SK-N-SH (cell line): ENCODE measurements at regions not wholly inside any gene's neighbourhood (a gene's known extent, or its start where the extent isn't known, plus 50 kb on each side); places are given as distances from the start of the nearest gene placed in this dataset.

Source experiments
- CTCF ChIA-PET: fragments of 300-600, 350-600 bp; formaldehyde crosslinking; extraction: SDS; loops from one replicate; lab custom pipeline; 2021; lab: Yijun Ruan, JAX
- POLR2A ChIA-PET: fragments of 350-600 bp; sonication (Branson Sonifier 250); formaldehyde crosslinking; extraction: SDS; loops from one replicate; lab custom pipeline; 2020; ENCODE audit warnings: antibody characterized with exemption, inconsistent platforms; lab: Yijun Ruan, JAX
- DNase-seq: peaks from one replicate; pipeline ENCODE4 v3.0.0; 2012
- H2AFZ ChIP-seq: fragments of 200-600 bp; sonication (generic); 2 replicates; pipeline ENCODE4 v1.8.1; 2016; ENCODE audit warnings: antibody characterized with exemption, mild to moderate bottlenecking, low read depth
- H3F3A ChIP-seq: fragments of 200-600 bp; sonication (generic); replicated peaks from 2 replicates; pipeline ENCODE3; 2016; ENCODE audit warnings: antibody characterized with exemption, mild to moderate bottlenecking; ENCODE audit not compliant: insufficient read depth
- H3K27ac ChIP-seq, 2 experiments: fragments of 200-500 bp in 1 of 2; fragments of 200-600 bp in 1 of 2; sonication (Bioruptor generic) in 1 of 2; sonication (generic), shearing (Covaris generic) in 1 of 2; 2 replicates each; pipeline versions ENCODE4 v1.5.1 to v1.6.1; 2014 to 2016; ENCODE audit warnings: low read depth in 2 of 2, inconsistent platforms in 1 of 2, low read length in 1 of 2, mild to moderate bottlenecking in 1 of 2, mixed read lengths in 1 of 2
- H3K27me3 ChIP-seq: fragments of 200-600 bp; sonication (generic), shearing (Covaris generic); 2 replicates; pipeline ENCODE4 v1.6.1; 2016; ENCODE audit warnings: mixed run types; ENCODE audit not compliant: insufficient read depth
- H3K36me3 ChIP-seq, 2 experiments: fragments of 200-500 bp in 1 of 2; fragments of 200-600 bp in 1 of 2; sonication (Bioruptor generic) in 1 of 2; sonication (generic) in 1 of 2; replicated peaks in 1 of 2; 2 replicates each; pipeline versions ENCODE3 to v1.5.1; 2014 to 2016; ENCODE audit warnings: low read length in 1 of 2, mild to moderate bottlenecking in 1 of 2; ENCODE audit not compliant: insufficient read depth in 2 of 2, control insufficient read depth in 1 of 2
- H3K4me1 ChIP-seq, 2 experiments: fragments of 200-500 bp in 1 of 2; fragments of 200-600 bp in 1 of 2; sonication (Bioruptor generic) in 1 of 2; sonication (generic), shearing (Covaris generic) in 1 of 2; 2 replicates each; pipeline versions ENCODE4 v1.5.1 to v1.6.1; 2014 to 2016; ENCODE audit warnings: low read depth in 1 of 2, low read length in 1 of 2, mixed run types in 1 of 2; ENCODE audit not compliant: insufficient read depth in 2 of 2, control insufficient read depth in 1 of 2
- H3K4me2 ChIP-seq: fragments of 200-600 bp; sonication (generic), shearing (Covaris generic); 2 replicates; pipeline ENCODE4 v1.6.1; 2017; ENCODE audit warnings: mixed run types
- H3K4me3 ChIP-seq, 2 experiments: fragments of 200-500 bp in 1 of 2; fragments of 200-600 bp in 1 of 2; sonication (Bioruptor generic) in 1 of 2; sonication (generic), shearing (Covaris generic) in 1 of 2; 2 replicates each; pipeline versions ENCODE4 v1.5.1 to v1.8.1; 2014 to 2016; ENCODE audit warnings: low read depth in 2 of 2, inconsistent platforms in 1 of 2, low read length in 1 of 2, mild to moderate bottlenecking in 1 of 2, mixed read lengths in 1 of 2, moderate library complexity in 1 of 2
- H3K79me2 ChIP-seq: fragments of 200-600 bp; sonication (generic); 2 replicates; pipeline ENCODE4 v1.8.1; 2017; ENCODE audit warnings: mild to moderate bottlenecking; ENCODE audit not compliant: insufficient read depth
- H3K9ac ChIP-seq: fragments of 200-600 bp; sonication (generic); 2 replicates; pipeline ENCODE4 v1.6.1; 2017; ENCODE audit warnings: mixed run types
- H3K9me2 ChIP-seq: fragments of 200-600 bp; sonication (generic); 2 replicates; pipeline ENCODE4 v1.6.1; 2017; ENCODE audit warnings: mixed run types
- H3K9me3 ChIP-seq: fragments of 200-600 bp; sonication (generic); 2 replicates; pipeline ENCODE4 v1.6.1; 2017; ENCODE audit warnings: mixed run types, mild to moderate bottlenecking, moderate library complexity
- H4K20me1 ChIP-seq: fragments of 200-600 bp; sonication (generic); 2 replicates; pipeline ENCODE4 v1.6.1; 2017; ENCODE audit warnings: mild to moderate bottlenecking, mixed run types; ENCODE audit not compliant: insufficient read depth
- ELF1 ChIP-seq: IDR thresholded peaks from 2 replicates; pipeline ENCODE4 v1.4.0; 2012
- EP300 ChIP-seq, 2 experiments: IDR thresholded peaks; 2 replicates each; pipeline versions ENCODE4 v1.4.0 to v1.6.1; 2012; ENCODE audit warnings: borderline replicate concordance in 1 of 2, low read depth in 1 of 2, low read length in 1 of 2
- FOSL2 ChIP-seq: IDR thresholded peaks from 2 replicates; pipeline ENCODE4 v1.4.0; 2012; ENCODE audit warnings: low read depth, mild to moderate bottlenecking, moderate library complexity, borderline replicate concordance
- FOXJ3 ChIP-seq: sonication (generic); formaldehyde crosslinking; IDR thresholded peaks from 2 replicates; pipeline ENCODE4 v1.5.1; 2020; ENCODE audit warnings: mild to moderate bottlenecking, missing genetic modification reagents
- FOXM1 ChIP-seq: IDR thresholded peaks from 2 replicates; pipeline ENCODE4 v1.4.0; 2012; ENCODE audit warnings: low read depth, mild to moderate bottlenecking
- GABPA ChIP-seq: IDR thresholded peaks from 2 replicates; pipeline ENCODE4 v1.4.0; 2012; ENCODE audit warnings: low read depth, mild to moderate bottlenecking
- GATA2 ChIP-seq: sonication (generic); formaldehyde crosslinking; IDR thresholded peaks from 2 replicates; pipeline ENCODE4 v1.5.0; 2020; ENCODE audit warnings: mild to moderate bottlenecking, missing genetic modification reagents
- MEF2A ChIP-seq: IDR thresholded peaks from 2 replicates; pipeline ENCODE4 v1.4.0; 2012; ENCODE audit warnings: low read depth, borderline replicate concordance
- MXI1 ChIP-seq: IDR thresholded peaks from 2 replicates; pipeline ENCODE4 v1.6.1; 2012; ENCODE audit warnings: mild to moderate bottlenecking, low read depth, low read length, improper control_type of control experiment
- PBX3 ChIP-seq: IDR thresholded peaks from 2 replicates; pipeline ENCODE4; 2012
- RFX5 ChIP-seq: IDR thresholded peaks from 2 replicates; pipeline ENCODE4 v1.6.1; 2012; ENCODE audit warnings: mild to moderate bottlenecking, improper control_type of control experiment, low read length
- RXRA ChIP-seq: IDR thresholded peaks from 2 replicates; pipeline ENCODE4 v1.4.0; 2012; ENCODE audit warnings: low read depth, mild to moderate bottlenecking, borderline replicate concordance
- TCF12 ChIP-seq: IDR thresholded peaks from 2 replicates; pipeline ENCODE4 v1.4.0; 2012
- TEAD4 ChIP-seq: IDR thresholded peaks from 2 replicates; pipeline ENCODE4 v1.4.0; 2012; ENCODE audit warnings: mild to moderate bottlenecking, borderline replicate concordance; ENCODE audit not compliant: insufficient read depth
- USF1 ChIP-seq: IDR thresholded peaks from 2 replicates; pipeline ENCODE4 v1.4.0; 2012; ENCODE audit warnings: low read depth, borderline replicate concordance
- YY1 ChIP-seq: IDR thresholded peaks from 2 replicates; pipeline ENCODE4 v1.4.0; 2012; ENCODE audit warnings: low read depth, mild to moderate bottlenecking
- WGBS: methylation state at CpG from one replicate; pipeline ENCODE4 v1.1.6; 2017; ENCODE audit warnings: low lambda C conversion rate; 5-methylcytosine and 5-hydroxymethylcytosine counted together
- TF ChIP-seq, protein P1 (sequence below): fragments of 200-600 bp; sonication (generic); IDR thresholded peaks from 2 replicates; pipeline ENCODE4 v1.6.1; 2017; ENCODE audit warnings: antibody characterized with exemption, mild to moderate bottlenecking, moderate library complexity
- TF ChIP-seq, protein P2 (sequence below): IDR thresholded peaks from 2 replicates; pipeline ENCODE4 v1.4.0; 2012; ENCODE audit warnings: low read depth
- TF ChIP-seq, protein P3 (sequence below): fragments of 150-350 bp; IDR thresholded peaks from 2 replicates; pipeline ENCODE4 v1.6.1; 2017; ENCODE audit warnings: antibody characterized with exemption, low read length, low read depth, borderline replicate concordance

- Histone ChIP-seq H3K79me2 (no peaks in the 10 kb centered on the region), H4K20me1 (no peaks in the 10 kb centered on the region), H3K4me3 (no peak overlapping the region), H3K27me3 (no peaks in the 10 kb centered on the region), H3K9ac (no peak overlapping the region), H3K9me2 (no peaks in the 10 kb centered on the region), H3K36me3 (no peaks in the 10 kb centered on the region), H3F3A (no peaks in the 10 kb centered on the region), H3K27ac (no peak overlapping the region; a peak in 1 of 4 replicates), H3K4me2 (no peak overlapping the region), H2AFZ (no peak overlapping the region), H3K9me3 (no peaks in the 10 kb centered on the region), H3K4me1 (peaks cover 0 to 5% of the 10 kb centered on the region in 2 experiments; a peak in 2 of 4 replicates)
- POLR2A ChIA-PET, result no interaction called here
- no peak for TF ChIP-seq MEF2A
- no peak for TF ChIP-seq PBX3
- no peak for TF ChIP-seq USF1
- no peak for TF ChIP-seq MXI1
- no peak for TF ChIP-seq ELF1
- TF ChIP-seq, protein P1, sequence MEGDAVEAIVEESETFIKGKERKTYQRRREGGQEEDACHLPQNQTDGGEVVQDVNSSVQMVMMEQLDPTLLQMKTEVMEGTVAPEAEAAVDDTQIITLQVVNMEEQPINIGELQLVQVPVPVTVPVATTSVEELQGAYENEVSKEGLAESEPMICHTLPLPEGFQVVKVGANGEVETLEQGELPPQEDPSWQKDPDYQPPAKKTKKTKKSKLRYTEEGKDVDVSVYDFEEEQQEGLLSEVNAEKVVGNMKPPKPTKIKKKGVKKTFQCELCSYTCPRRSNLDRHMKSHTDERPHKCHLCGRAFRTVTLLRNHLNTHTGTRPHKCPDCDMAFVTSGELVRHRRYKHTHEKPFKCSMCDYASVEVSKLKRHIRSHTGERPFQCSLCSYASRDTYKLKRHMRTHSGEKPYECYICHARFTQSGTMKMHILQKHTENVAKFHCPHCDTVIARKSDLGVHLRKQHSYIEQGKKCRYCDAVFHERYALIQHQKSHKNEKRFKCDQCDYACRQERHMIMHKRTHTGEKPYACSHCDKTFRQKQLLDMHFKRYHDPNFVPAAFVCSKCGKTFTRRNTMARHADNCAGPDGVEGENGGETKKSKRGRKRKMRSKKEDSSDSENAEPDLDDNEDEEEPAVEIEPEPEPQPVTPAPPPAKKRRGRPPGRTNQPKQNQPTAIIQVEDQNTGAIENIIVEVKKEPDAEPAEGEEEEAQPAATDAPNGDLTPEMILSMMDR, result no peak
- TF ChIP-seq, protein P2, sequence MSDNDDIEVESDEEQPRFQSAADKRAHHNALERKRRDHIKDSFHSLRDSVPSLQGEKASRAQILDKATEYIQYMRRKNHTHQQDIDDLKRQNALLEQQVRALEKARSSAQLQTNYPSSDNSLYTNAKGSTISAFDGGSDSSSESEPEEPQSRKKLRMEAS, result no peak
- TF ChIP-seq FOSL2, result no peak
- no peak for TF ChIP-seq TEAD4
- no peak for TF ChIP-seq EP300 (IDR thresholded peaks at IDR 0.05; ENCODE audit: borderline replicate concordance in 1 of 2, low read depth in 1 of 2, low read length in 1 of 2)
- TF ChIP-seq RXRA, result no peak
- no peak for TF ChIP-seq FOXJ3 (CRISPR knock-in tag)
- TF ChIP-seq GATA2 (CRISPR knock-in tag), result no peak
- no peak for TF ChIP-seq YY1
- no peak for TF ChIP-seq TCF12
- no peak for TF ChIP-seq FOXM1
- TF ChIP-seq, protein P3, sequence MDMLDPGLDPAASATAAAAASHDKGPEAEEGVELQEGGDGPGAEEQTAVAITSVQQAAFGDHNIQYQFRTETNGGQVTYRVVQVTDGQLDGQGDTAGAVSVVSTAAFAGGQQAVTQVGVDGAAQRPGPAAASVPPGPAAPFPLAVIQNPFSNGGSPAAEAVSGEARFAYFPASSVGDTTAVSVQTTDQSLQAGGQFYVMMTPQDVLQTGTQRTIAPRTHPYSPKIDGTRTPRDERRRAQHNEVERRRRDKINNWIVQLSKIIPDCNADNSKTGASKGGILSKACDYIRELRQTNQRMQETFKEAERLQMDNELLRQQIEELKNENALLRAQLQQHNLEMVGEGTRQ, result no peak
- no peak for TF ChIP-seq GABPA
- TF ChIP-seq RFX5, result no peak
- DNase-seq, result no peak
- CTCF ChIA-PET, result interaction anchor here (1.2 to 1.8 kb wide), 3 partner anchors 8 to 42 kb away, joined by 3 to 6 read pairs (median 4); no protein-coding TSS in a partner anchor
- WGBS, result 23% methylated on average over 1 of the region's 1 CpG
Measured at GRCh38 chr12:91422127-91422526, 239.5 kb upstream of the DCN start.
